ENCODE measurements at regions not wholly inside any gene's neighbourhood (a gene's known extent, or its start where the extent isn't known, plus 50 kb on each side); places are given as distances from the start of the nearest gene placed in this dataset.
"Not testable (repeated sequence)": the region's sequence is repeated elsewhere in the genome, so short reads cannot be mapped to it uniquely, and the experiment has no call there.

DNA sequence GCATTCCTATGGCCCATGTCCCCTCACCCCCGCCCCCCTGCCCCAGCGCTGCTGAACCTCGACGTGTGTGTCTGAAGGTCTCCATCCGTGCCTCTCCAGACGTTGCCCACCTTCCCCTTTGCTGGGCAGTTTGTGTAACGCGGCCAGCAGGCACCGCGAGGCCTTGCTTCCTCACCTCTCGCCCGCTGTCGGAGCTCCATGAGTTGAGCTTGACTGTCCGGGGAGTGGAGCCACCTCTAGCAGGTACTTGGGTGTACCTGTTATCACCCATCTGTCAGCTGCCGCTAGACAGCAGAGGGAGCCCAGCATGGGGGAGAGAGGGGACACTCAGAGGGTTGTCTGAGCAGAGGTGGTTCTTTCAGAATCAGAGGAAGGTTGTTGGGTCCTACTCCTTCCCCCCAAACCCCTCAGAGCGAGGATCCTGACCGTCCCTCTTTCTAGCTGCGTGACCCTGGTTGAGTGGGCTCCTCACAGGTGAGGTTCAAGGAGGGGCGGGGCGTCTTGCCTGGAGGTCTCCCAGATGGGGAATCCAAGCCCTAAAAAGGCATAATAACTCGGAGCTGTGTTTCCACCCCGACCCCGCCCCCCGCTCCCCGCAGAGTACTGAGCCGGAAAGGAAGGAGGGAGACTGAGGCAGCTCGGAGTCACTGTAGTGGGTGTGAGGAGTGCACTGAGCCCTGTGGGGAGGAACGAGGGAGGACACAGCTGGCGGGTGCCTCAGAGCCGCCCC, 184.7 kb downstream of the C9orf50 start:
- no peak for DNase-seq (ENCODE audit: low spot score)

DNA sequence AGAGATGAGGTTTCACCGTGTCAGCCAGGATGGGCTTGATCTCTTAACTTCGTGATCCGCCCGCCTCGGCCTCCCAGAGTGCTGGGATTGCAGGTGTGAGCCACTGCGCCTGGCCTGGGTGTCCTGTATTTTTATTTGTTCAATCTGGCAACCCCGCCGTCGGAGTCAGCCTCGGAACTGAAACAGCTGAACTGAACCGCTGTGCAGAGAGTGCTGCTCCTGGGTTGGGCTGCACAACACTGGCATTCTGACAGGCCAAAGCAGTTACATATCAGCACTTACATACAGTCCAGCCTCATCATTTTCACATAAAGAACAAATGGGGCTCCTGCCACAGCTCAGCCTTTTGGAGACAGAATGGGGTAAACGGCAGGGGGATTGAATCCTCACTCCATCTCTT, 185.6 kb downstream of the C9orf50 start:
- DNase-seq (ENCODE audit: low spot score), result no peak

GRCh38 chr9:129434187-129434586, 186.7 kb downstream of the C9orf50 start:
- DNase-seq (ENCODE audit: low spot score), result no peak

DNA sequence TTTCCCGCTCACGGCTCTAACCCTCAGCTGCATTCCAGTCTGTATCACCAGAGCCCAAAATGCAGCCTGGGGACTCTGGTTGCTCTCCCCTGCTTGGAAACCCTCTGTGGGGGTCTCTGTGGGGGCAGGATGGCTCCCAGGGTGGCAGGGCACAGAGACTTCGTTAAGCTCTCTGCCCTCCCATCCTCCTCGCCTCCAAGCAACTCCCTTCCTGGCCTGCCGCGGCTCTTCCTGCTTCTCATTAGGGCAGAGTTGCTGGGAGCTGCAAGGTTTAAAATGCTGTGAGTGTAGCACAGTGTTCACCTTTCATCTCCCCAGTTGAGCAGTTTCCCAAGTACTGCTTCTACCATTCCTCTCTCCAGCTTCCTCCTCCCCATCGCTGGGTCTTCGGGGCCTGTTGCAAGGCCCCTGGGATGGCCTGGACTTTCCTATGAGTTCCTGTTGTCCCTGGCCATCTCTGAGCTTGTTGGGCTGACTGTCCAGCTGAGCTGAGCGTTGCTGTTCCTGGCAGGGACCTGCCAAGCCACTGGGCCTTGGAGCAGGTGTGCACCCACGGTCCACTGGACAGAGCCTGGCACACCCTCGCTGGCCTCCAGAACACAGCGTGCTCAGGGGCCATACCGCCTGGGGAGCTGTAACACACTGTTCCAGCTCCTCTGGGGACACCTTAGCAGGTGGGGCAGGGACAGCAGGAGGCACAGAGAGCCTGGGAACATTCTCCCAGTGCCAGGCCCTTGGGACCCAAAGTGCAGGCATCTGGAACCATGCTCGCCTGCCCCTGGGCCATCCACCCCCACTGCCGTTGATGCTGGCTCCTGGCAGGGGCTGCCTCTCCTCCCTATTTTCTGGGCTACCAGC, 188.4 kb downstream of the C9orf50 start:
- no peak for DNase-seq (ENCODE audit: low spot score)

DNA sequence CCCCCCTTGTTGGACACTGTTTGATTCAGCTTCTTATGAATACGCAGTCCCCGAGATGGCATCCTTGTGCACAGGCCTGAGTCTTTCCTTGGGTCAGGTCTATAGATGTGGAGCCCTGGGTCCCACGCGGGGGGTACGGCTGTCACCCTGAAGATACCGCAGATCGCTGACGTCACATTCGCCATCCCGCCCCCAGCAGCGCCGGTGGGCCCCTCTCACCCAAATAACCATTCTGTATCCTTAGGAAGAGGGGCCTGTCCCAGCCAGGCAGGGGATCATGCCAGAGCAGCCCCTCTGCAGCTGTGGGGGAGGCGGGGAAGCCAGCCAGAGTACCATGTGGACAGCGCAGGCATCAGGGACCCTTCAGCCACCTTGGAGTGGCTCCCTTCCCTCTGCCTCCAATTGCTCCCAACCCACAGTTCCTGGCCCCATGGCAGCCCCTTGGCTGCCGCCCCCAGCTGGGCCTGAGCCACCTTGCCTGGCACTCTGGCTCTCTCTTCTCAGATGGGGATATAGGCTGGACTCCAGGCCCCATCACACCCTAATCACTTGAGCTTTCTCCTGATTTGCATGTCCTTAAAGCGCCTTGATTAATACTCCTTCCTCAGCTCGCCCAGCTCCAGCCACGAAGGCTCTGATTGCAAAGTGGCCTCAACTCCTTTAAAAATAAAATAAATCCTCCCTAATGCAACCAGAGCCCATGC, 189.8 kb downstream of the C9orf50 start:
- DNase-seq (ENCODE audit: low spot score), result no peak

GRCh38 chr9:129428864-129429577, 191.9 kb downstream of the C9orf50 start:
- DNase-seq (ENCODE audit: low spot score), result no peak

DNA sequence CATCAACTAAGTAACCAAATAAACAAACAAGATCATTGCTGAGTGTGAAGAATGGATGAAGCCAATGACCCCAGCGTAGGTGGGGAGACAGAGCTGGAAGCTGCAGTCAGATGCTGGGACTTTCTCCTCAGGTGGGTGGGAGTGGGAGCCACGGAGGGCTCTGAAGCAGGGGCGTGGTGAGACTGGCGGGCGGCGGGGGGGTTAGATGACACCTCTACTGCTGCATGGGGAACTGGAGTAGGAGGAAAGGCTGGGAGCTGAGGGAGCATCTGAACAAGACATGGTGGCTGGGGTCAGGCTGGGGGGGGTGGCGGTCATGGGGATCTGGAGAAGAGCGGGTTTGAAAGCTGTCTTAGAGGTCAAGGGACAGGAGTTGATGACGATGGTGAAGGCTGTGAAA, 193.8 kb downstream of the C9orf50 start:
- no peak for DNase-seq (ENCODE audit: low spot score)

GRCh38 chr9:129423755-129424154, 197.1 kb downstream of the C9orf50 start:
- not testable (repeated sequence) for DNase-seq (ENCODE audit: low spot score)

DNA sequence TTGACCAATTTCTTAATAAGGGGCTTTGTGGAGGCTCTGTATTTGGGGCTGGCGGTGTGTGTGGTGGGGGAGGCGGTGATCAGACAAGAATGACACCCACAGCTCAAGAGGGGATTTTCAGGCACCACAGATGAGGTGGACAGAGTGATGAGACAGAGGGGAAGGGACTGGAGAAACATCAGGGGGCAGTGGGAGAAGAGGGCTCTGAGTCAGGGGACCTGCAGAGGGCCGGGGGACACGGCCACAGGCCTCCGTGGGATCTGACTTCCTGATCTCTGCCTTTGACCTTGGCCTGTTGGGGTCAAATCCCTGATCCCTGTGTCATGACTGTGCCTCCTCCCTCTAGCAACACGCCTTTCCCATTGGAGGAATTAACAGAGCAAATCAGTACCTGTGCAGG, 197.7 kb downstream of the C9orf50 start:
- no peak for DNase-seq (ENCODE audit: low spot score)

DNA sequence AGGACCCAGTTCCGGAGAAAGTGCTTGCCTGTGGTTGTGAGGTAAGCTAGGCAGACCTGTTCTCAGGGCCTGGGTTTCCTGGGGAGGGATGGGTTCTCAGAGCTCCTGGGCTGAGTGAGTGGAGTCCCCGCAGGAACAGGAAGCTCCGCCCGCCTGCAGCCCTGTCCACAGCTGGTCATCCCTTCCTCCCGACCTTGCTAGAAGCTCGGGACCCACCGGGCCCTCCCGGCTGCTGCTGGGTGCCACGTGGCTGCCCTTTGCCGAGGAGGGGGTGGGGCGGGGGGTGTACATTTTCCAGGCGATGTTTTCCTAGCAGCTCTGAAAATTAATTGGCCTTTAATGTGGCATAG, 198.1 kb downstream of the C9orf50 start:
- DNase-seq (ENCODE audit: low spot score), result no peak

- no peak for DNase-seq (ENCODE audit: low spot score)
Observed at GRCh38 chr9:129422032-129422842, 198.7 kb downstream of the C9orf50 start.

DNA sequence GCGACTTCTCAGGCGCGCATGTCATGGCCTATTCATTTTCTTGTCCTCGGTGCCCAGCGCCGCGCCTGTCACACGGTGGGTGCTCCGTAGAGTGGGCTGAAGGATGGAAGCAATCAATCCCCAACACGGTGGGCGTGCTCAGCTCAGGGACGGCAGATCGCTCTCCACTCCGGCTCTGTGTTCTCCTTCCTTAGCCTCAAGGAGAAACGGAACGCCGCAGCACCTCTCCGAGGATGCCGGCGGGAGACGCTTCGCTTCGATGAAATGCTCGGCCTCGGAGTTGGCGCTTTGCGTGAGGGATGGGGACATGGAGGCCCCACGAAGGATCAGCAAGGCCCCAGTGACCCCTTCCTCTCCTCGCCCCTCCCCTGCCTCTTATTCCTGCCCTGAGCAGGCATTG, 199.5 kb downstream of the C9orf50 start:
- no peak for DNase-seq (ENCODE audit: low spot score)

GRCh38 chr9:129420721-129421120, 200.2 kb downstream of the C9orf50 start:
- no peak for DNase-seq (ENCODE audit: low spot score)

DNA sequence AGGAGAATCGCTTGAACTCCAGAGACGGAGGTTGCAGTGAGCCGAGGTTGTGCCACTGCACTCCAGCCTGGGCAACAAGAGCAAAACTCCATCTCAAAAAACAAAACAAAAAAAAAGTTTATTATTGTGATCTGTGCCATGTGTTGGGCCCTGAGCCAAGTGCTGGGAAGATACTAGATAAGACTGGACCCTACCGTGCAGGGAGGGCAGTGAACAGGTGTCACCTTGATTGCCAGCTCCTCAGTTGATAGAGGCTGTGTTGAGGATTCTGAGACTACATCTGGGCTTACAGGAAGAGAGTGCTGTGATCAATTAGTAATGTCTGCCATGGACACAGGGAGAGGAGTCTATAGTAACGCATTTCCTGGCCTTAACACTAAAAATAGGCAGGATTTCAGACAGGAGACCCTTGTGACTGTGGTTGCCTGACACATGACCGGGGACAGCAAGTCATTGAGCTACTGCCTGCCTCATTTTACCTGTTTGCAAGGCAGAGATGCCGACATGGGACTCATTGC, 201.5 kb downstream of the C9orf50 start:
- no peak for DNase-seq (ENCODE audit: low spot score)

- no peak for DNase-seq (ENCODE audit: low spot score)
Observed at GRCh38 chr9:129418451-129418850, 202.4 kb downstream of the C9orf50 start.

DNA sequence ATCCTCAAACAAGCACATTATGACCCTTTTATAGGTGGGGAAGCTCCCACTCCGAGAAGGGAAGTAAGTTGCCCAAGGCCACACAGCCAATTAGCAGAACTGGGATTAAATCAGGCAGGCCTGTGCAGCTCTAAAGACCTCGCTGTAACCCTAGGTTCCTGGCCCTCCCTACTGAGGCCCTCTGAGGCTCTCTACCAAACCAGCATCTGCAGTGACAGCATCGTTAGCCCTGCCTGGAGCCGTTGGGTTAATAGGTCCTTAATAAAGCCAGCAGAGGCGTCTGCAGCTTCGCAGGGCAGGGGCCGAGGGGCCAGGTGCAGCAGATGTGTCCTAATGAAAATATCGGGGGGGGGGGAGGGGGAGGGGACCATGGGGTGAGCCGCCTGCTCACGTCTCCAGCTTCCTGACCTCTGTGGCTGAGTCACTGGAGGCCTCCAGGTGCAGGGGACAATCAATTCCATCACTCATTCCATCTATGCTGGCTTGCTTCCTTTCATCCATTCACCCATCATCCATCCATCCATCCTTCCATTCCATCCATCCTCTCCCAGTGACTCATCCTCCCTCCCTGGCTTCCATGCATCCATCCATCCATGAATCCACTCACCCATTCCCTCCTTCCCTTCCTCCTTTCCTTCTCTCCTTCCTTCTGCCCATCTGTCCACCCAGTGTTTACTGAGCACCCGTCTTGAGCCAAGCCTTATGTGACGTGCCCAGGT, 203.9 kb downstream of the C9orf50 start:
- no peak for DNase-seq (ENCODE audit: low spot score)

DNA sequence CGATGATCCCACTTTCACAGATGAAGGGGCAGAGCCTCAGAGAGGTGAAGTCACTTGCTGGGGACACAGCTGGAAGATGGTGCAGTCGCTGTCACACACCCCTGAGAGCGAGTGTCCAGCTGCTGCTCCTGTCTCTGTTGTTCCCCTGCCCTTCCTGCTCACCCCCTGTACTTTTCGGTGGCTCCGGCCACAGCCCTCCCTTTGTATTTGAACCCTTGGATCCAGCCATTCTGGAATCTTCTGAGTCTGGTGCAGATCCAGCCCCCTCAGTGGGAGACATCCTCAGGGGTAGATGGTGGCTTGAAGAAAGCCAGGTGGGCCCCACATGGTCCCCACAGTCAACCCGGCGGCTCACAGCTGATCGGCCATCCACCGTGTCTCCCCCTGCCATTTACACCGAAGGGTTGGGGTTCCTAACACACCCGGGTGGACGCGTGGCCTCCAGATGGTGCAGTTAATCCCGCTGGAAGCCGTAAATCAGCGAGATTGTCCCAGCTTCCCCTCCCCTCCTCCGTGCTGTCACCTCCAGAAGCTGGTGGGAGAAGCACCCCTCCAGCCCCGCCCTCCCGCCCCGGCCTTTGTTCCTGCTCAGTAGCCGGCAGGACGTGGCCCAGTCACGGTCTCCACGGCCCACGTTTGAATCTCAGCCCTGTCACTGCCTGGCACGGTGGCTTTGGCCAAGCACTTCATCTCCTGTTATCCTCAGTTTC, 204.8 kb downstream of the C9orf50 start:
- DNase-seq (ENCODE audit: low spot score), result no peak

- no peak for DNase-seq (ENCODE audit: low spot score)
Observed at GRCh38 chr9:129414993-129415941, 205.6 kb downstream of the C9orf50 start.
